ENCODE measurements at regions not wholly inside any gene's neighbourhood (a gene's known extent, or its start where the extent isn't known, plus 50 kb on each side); places are given as distances from the start of the nearest gene placed in this dataset.

GRCh38 chr5:2387634-2388325 lies 363.7 kb downstream of the IRX2 start:
- H3K36me3 Mint-ChIP-seq, result peaks cover 3% of the 10 kb centered on the region
- H3K9me3 Mint-ChIP-seq, result peaks cover 2 to 4% (median 2%) of the 10 kb centered on the region in 3 donors
- no peaks in the 10 kb centered on the region for H3K4me1 Mint-ChIP-seq
- no peak overlapping the region for H3K4me3 Mint-ChIP-seq
- no peaks in the 10 kb centered on the region for H3K27me3 Mint-ChIP-seq
- no peak overlapping the region for H3K27ac Mint-ChIP-seq

DNA sequence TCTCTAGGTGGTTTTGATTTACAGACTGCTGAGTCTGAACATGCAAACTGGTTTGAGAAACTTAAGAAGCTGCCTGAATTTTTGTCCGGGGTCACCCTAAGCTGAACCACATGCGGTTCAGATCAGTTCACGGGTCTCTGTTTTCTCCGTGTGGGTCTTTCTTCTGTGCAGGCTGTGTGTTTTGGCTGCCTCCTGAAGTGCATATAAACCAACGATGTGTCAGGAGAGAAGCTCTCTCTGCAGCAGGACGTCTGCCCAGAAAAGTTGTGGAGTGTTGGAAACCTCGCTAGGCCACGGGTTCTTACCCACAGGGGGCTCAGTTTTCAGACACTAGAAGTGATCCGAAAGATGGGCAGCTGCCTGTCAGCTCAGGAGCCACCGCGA lies 364.2 kb downstream of the IRX2 start:
- H3K27ac Mint-ChIP-seq, result no peak overlapping the region
- H3K36me3 Mint-ChIP-seq, result peaks cover 1% of the 10 kb centered on the region
- H3K27me3 Mint-ChIP-seq, result no peaks in the 10 kb centered on the region
- no peaks in the 10 kb centered on the region for H3K4me1 Mint-ChIP-seq
- H3K4me3 Mint-ChIP-seq, result no peak overlapping the region
- H3K9me3 Mint-ChIP-seq, result peaks cover 0 to 4% (median 2%) of the 10 kb centered on the region in 3 donors

- no peak overlapping the region for H3K4me3 Mint-ChIP-seq
- no peaks in the 10 kb centered on the region for H3K36me3 Mint-ChIP-seq
- no peak overlapping the region for H3K27ac Mint-ChIP-seq
- H3K9me3 Mint-ChIP-seq, result no peaks in the 10 kb centered on the region
- no peaks in the 10 kb centered on the region for H3K27me3 Mint-ChIP-seq
- H3K4me1 Mint-ChIP-seq, result no peaks in the 10 kb centered on the region
These were observed 365.7 kb downstream of the IRX2 start for GRCh38 chr5:2385818-2386217.

DNA sequence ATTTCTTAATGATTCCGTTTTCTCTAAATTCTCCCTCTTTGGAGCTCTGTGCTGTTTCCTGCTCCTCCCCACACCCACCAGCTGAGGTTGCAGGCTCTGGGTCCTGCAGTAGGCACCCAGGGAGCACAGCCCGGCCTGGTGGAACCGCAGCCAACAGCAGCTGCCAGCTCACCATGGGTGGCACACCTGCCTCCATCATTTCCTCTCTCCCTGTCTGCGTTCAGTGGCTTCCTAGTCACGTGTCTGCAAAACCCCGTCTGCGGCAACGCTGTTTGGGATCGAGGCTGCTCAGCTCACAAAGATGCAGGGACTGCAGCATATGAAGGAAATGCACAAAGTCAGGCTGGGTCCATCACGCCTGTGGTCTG lies 367.8 kb downstream of the IRX2 start:
- Mint-ChIP-seq H3K27ac (peak overlapping the region in 1 of 3 donors; percentile 54), H3K27me3 (no peaks in the 10 kb centered on the region), H3K9me3 (peaks cover 0 to 2% (median 0%) of the 10 kb centered on the region in 3 donors), H3K36me3 (no peaks in the 10 kb centered on the region), H3K4me3 (no peak overlapping the region), H3K4me1 (no peaks in the 10 kb centered on the region)

DNA sequence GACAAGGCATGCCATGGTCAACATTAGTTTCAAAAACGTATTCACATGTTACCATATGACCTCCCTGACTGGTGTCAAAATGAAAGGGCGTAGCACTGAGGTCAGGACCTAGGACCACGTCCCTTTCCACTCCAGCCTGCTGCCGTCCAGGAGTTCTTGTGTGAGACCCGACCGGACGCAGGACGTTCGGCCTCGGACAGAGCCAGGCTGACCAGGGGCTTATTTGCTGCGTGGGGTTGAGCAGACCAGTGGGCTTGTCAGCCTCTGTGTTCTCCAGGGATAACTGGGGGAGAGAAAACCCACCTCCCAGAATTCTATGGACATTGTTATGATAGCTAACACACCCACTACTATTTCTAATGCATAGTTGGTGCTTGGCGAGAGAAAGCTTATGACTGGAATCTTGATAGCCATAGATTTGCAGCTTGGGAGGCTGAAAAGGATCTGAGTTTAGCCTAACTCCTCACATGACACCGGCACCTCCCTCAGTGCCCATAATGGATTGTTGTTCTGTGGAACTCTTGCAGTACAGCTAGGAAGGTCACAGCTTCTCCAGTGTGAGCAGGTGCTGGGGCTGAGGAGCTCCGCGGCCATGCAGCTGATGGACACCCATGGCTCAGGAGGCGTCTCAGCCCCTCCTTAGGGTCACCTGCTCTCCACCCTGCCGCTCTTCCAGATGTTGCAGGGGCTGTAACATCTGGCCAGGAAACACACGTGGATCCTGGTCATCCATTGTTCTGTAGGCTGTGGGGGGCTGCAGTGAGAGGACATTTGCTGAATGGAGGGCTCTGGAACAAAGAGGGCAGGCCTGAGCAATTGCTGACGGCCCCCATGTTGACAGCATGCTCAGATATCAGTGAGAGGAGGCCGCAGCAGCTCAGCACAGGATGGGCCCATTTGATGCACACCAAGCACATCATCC lies 368.4 kb downstream of the IRX2 start:
- Mint-ChIP-seq H3K4me3 (no peak overlapping the region), H3K27me3 (no peaks in the 10 kb centered on the region), H3K9me3 (peaks cover 0 to 2% (median 0%) of the 10 kb centered on the region in 3 donors), H3K4me1 (no peaks in the 10 kb centered on the region), H3K27ac (no peak overlapping the region), H3K36me3 (no peaks in the 10 kb centered on the region)

DNA sequence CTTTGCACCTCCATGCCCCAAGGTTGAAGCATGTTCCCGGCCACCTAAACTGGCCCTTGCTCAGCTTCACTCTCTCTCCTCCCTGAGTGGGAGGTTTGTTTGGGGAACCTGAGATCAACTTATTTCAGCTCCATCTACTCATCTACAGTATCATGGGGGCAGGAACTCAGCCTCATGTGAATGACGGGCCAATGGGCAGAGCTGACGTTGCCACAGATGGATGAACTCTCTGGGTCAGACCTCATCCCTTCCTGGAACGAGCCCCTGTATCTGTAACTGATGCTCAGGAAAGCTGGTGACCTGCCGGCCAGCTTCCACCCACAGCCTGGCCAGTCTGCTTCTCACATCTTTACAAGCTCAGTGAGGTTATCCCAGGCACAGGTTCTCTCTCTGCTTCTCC lies 369.6 kb downstream of the IRX2 start:
- no peaks in the 10 kb centered on the region for H3K27me3 Mint-ChIP-seq

GRCh38 chr5:2381070-2381469 lies 370.4 kb downstream of the IRX2 start:
- H3K9me3 Mint-ChIP-seq, result peaks cover 0 to 2% (median 0%) of the 10 kb centered on the region in 3 donors
- no peaks in the 10 kb centered on the region for H3K4me1 Mint-ChIP-seq
- H3K27ac Mint-ChIP-seq, result no peak overlapping the region

More for the DNA sequence above, 369.6 kb downstream of the IRX2 start:
- no peak overlapping the region for H3K27ac Mint-ChIP-seq
- no peaks in the 10 kb centered on the region for H3K4me1 Mint-ChIP-seq
- no peaks in the 10 kb centered on the region for H3K36me3 Mint-ChIP-seq
- H3K9me3 Mint-ChIP-seq, result peaks cover 0 to 2% (median 0%) of the 10 kb centered on the region in 3 donors
- no peak overlapping the region for H3K4me3 Mint-ChIP-seq

DNA sequence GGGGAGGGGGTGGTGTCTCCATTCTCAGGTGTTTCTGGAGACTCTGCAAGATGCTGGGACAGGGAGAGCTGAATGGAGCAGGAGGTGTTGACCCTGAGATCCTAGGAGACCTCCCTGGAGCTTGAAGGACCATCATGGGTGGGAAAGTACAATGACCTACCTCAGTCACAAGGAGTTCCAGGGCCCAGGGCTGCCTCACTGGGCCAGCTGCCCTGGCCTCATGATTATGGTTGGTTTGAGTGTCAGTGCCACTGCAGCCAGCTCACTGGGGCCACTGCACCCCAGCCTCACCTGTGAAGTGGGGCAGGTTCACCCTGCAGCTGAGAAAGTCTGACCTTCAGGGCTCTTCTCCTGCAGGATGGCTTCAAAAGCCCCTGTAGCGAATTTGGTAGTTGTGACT lies 372.5 kb downstream of the IRX2 start:
- H3K36me3 Mint-ChIP-seq, result no peaks in the 10 kb centered on the region
- H3K4me1 Mint-ChIP-seq, result no peaks in the 10 kb centered on the region
- H3K9me3 Mint-ChIP-seq, result peaks cover 0 to 2% (median 0%) of the 10 kb centered on the region in 3 donors
- peak overlapping the region in 1 of 3 donors; percentile 27 for H3K27ac Mint-ChIP-seq
- no peaks in the 10 kb centered on the region for H3K27me3 Mint-ChIP-seq
- no peak overlapping the region for H3K4me3 Mint-ChIP-seq

More at GRCh38 chr5:2381070-2381469, 370.4 kb downstream of the IRX2 start:
- Mint-ChIP-seq H3K4me3 (no peak overlapping the region), H3K36me3 (no peaks in the 10 kb centered on the region), H3K27me3 (no peaks in the 10 kb centered on the region)

DNA sequence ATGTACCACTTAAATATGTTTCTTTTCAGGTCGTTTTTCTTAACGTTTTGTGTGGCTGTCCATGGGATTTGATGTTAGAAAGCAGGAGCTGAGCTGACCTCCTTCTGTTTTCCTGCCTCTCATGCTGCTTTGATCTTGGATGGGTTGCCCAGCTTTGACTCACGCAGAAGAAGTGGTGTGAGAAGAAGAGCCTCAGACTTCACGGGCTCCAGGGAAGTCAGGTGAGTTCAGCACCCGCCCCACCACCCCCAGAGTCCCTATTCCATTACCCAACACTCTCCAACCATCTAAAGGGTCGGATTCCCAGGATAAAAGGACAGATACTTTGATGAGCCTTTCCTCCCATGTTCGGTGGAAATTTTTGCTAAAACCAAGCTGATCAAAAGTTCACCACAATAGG lies 373.4 kb downstream of the IRX2 start:
- Mint-ChIP-seq H3K27ac (no peak overlapping the region), H3K27me3 (no peaks in the 10 kb centered on the region), H3K4me3 (no peak overlapping the region), H3K9me3 (peaks cover 0 to 5% (median 4%) of the 10 kb centered on the region in 3 donors), H3K4me1 (no peaks in the 10 kb centered on the region), H3K36me3 (no peaks in the 10 kb centered on the region)

DNA sequence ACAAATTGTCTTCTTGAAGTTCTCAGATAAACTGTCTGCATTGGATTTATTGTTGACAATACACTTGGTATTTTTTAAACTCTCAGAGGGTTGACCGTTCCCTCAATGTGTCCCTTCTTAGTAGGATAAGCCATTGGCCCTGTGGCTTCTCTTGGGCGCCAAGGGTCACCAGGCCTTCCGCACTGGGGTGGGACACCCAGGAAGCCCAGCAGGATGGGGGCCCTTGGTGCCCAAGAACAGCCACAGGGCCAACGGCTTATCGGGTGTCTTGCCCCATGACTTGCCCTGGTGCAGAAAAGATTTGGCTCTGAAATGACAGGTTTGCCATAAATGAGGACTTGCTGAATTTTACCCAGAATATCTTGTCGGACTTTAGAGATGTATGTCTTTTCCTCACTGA lies 375.0 kb downstream of the IRX2 start:
- Mint-ChIP-seq H3K4me3 (peak overlapping the region in 1 of 4 donors; percentile 6), H3K36me3 (no peaks in the 10 kb centered on the region), H3K27ac (no peak overlapping the region), H3K27me3 (no peaks in the 10 kb centered on the region), H3K9me3 (peaks cover 4 to 10% (median 7%) of the 10 kb centered on the region in 3 donors), H3K4me1 (peaks cover 0 to 2% (median 0%) of the 10 kb centered on the region in 3 donors)

- peaks cover 0 to 2% (median 0%) of the 10 kb centered on the region in 3 donors for H3K4me1 Mint-ChIP-seq
- H3K4me3 Mint-ChIP-seq, result peak overlapping the region in 1 of 4 donors; percentile 37
- H3K27me3 Mint-ChIP-seq, result no peaks in the 10 kb centered on the region
- no peaks in the 10 kb centered on the region for H3K36me3 Mint-ChIP-seq
- peaks cover 4 to 10% (median 7%) of the 10 kb centered on the region in 3 donors for H3K9me3 Mint-ChIP-seq
- H3K27ac Mint-ChIP-seq, result no peak overlapping the region
These were observed 375.7 kb downstream of the IRX2 start for GRCh38 chr5:2375757-2376250.

- Mint-ChIP-seq H3K4me3 (no peak overlapping the region), H3K27ac (no peak overlapping the region), H3K27me3 (no peaks in the 10 kb centered on the region), H3K9me3 (peaks cover 4 to 10% (median 7%) of the 10 kb centered on the region in 3 donors), H3K4me1 (peaks cover 0 to 2% (median 0%) of the 10 kb centered on the region in 3 donors), H3K36me3 (no peaks in the 10 kb centered on the region)
These were observed 376.2 kb downstream of the IRX2 start for GRCh38 chr5:2375291-2375690.

DNA sequence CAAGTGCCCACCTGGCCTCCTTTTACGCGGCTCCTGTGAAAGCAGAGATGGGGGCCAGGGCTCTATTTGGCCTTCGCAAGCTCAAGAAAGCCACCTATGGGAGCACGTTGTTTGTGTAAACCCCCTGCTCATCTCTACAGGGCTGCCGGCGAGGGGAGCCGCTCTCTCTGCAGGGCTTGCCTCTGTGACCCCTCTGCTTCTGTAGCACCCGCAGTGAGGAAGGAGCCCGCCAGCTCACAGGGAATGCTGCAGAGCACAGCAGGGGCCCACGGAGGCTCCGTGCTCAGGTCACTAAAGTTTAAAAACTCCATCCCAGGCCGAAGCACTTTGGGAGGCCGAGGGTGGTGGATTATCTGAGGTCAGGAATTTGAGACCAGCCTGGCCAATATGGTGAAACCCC lies 376.8 kb downstream of the IRX2 start:
- H3K4me3 Mint-ChIP-seq, result no peak overlapping the region
- peaks cover 0 to 2% (median 0%) of the 10 kb centered on the region in 3 donors for H3K4me1 Mint-ChIP-seq
- no peak overlapping the region for H3K27ac Mint-ChIP-seq
- no peaks in the 10 kb centered on the region for H3K36me3 Mint-ChIP-seq
- H3K9me3 Mint-ChIP-seq, result peaks cover 4 to 10% (median 8%) of the 10 kb centered on the region in 3 donors
- no peaks in the 10 kb centered on the region for H3K27me3 Mint-ChIP-seq

- no peaks in the 10 kb centered on the region for H3K27me3 Mint-ChIP-seq
- no peak overlapping the region for H3K4me3 Mint-ChIP-seq
- H3K4me1 Mint-ChIP-seq, result peaks cover 0 to 2% (median 0%) of the 10 kb centered on the region in 3 donors
- H3K9me3 Mint-ChIP-seq, result peaks cover 4 to 14% (median 9%) of the 10 kb centered on the region in 3 donors
- H3K36me3 Mint-ChIP-seq, result no peaks in the 10 kb centered on the region
- H3K27ac Mint-ChIP-seq, result no peak overlapping the region
These were observed 377.8 kb downstream of the IRX2 start for GRCh38 chr5:2373631-2374030.

GRCh38 chr5:2371419-2371710 lies 380.1 kb downstream of the IRX2 start:
- Mint-ChIP-seq H3K27ac (no peak overlapping the region), H3K36me3 (no peaks in the 10 kb centered on the region), H3K4me1 (peaks cover 0 to 2% (median 0%) of the 10 kb centered on the region in 3 donors), H3K27me3 (no peaks in the 10 kb centered on the region), H3K4me3 (no peak overlapping the region), H3K9me3 (peaks cover 4 to 14% (median 10%) of the 10 kb centered on the region in 3 donors)

All from IgD-negative memory B cell (primary cell).